Frontal cortex (tissue), 3 donors: ENCODE measurements at regions not wholly inside any gene's neighbourhood (a gene's known extent, or its start where the extent isn't known, plus 50 kb on each side); places are given as distances from the start of the nearest gene placed in this dataset.

Experiments
- DNase-seq, 2 donors: peaks; one replicate each; pipeline ENCODE4 v3.0.0; 2012; ENCODE audit warnings: low spot score in 2 of 2
- FAIRE-seq: peaks from 2 replicates; lab custom pipeline; 2012; peaks lifted over from hg19 to GRCh38; lab: Jason Lieb, UNC
- donor health status: control.
- donor health status: control.
- donor health status: control.

GRCh38 chr4:23009093-23009492, 316.4 kb downstream of the GBA3 start:
- no peak for DNase-seq
- FAIRE-seq = no peak

GRCh38 chr4:23006756-23007155, 314.0 kb downstream of the GBA3 start:
- DNase-seq = no peak
- FAIRE-seq = no peak

GRCh38 chr4:23005691-23006090, 313.0 kb downstream of the GBA3 start:
- DNase-seq = no peak
- no peak for FAIRE-seq

GRCh38 chr4:23001478-23001877, 308.7 kb downstream of the GBA3 start:
- no peak for DNase-seq
- FAIRE-seq = no peak

GRCh38 chr4:22999419-22999818, 306.7 kb downstream of the GBA3 start:
- DNase-seq = no peak
- no peak for FAIRE-seq

- DNase-seq = no peak
- no peak for FAIRE-seq
These were observed 304.9 kb downstream of the GBA3 start for GRCh38 chr4:22997358-22998224.

- FAIRE-seq = no peak
- no peak for DNase-seq
These were observed 298.8 kb downstream of the GBA3 start for GRCh38 chr4:22991576-22991975.

GRCh38 chr4:22988526-22988925, 295.8 kb downstream of the GBA3 start:
- no peak for DNase-seq
- no peak for FAIRE-seq

GRCh38 chr4:22987870-22988269, 295.1 kb downstream of the GBA3 start:
- DNase-seq (no peak), FAIRE-seq (no peak)

- FAIRE-seq (no peak), DNase-seq (no peak)
These were observed 294.1 kb downstream of the GBA3 start for GRCh38 chr4:22986881-22987280.

GRCh38 chr4:22986262-22986661, 293.5 kb downstream of the GBA3 start:
- FAIRE-seq = no peak
- no peak for DNase-seq

- no peak for DNase-seq
- FAIRE-seq = no peak
These were observed 291.7 kb downstream of the GBA3 start for GRCh38 chr4:22984390-22984789.

- DNase-seq = no peak
- FAIRE-seq = no peak
These were observed 285.9 kb downstream of the GBA3 start for GRCh38 chr4:22978656-22979055.

GRCh38 chr4:22970665-22971064, 277.9 kb downstream of the GBA3 start:
- FAIRE-seq (no peak), DNase-seq (no peak)

GRCh38 chr4:22969287-22969896, 276.7 kb downstream of the GBA3 start:
- DNase-seq = no peak
- FAIRE-seq = no peak

GRCh38 chr4:22962295-22962694, 269.6 kb downstream of the GBA3 start:
- no peak for FAIRE-seq

GRCh38 chr4:22959483-22959882, 266.7 kb downstream of the GBA3 start:
- DNase-seq (no peak), FAIRE-seq (no peak)

More at GRCh38 chr4:22962295-22962694, 269.6 kb downstream of the GBA3 start:
- DNase-seq = no peak

GRCh38 chr4:22957774-22958309, 265.1 kb downstream of the GBA3 start:
- FAIRE-seq (no peak), DNase-seq (no peak)

- DNase-seq (no peak), FAIRE-seq (no peak)
These were observed 256.6 kb downstream of the GBA3 start for GRCh38 chr4:22949161-22949855.

GRCh38 chr4:22947851-22948250, 255.1 kb downstream of the GBA3 start:
- DNase-seq = no peak
- no peak for FAIRE-seq
